ENCODE measurements at regions not wholly inside any gene's neighbourhood (a gene's known extent, or its start where the extent isn't known, plus 50 kb on each side); places are given as distances from the start of the nearest gene placed in this dataset.
A peak's percentile ranks its signal among the peaks of the same experiment; 100 is the strongest.

- no peak for DNase-seq (ENCODE audit: low read depth)
Observed at GRCh38 chrX:46301903-46302302, 243.3 kb downstream of the ZNF674 start.

- DNase-seq (ENCODE audit: low read depth) = peak; percentile 78
Observed at GRCh38 chrX:46298821-46299220, 246.4 kb downstream of the ZNF674 start.

GRCh38 chrX:46295963-46296362 is 249.3 kb downstream of the ZNF674 start:
- DNase-seq (ENCODE audit: low read depth) = no peak

GRCh38 chrX:46294234-46294633 is 251.0 kb downstream of the ZNF674 start:
- DNase-seq (ENCODE audit: low read depth) = peak; percentile 87

- peak; percentile 74 for DNase-seq (ENCODE audit: low read depth)
Observed at GRCh38 chrX:46279925-46280313, 265.3 kb downstream of the ZNF674 start.

GRCh38 chrX:46279214-46279924 is 265.9 kb downstream of the ZNF674 start:
- peak; percentile 54 for DNase-seq (ENCODE audit: low read depth)

- DNase-seq (ENCODE audit: low read depth) = no peak
Observed at GRCh38 chrX:46278572-46278971, 266.6 kb downstream of the ZNF674 start.

GRCh38 chrX:46268412-46268811 is 276.8 kb downstream of the ZNF674 start:
- DNase-seq (ENCODE audit: low read depth) = peak; percentile 88

GRCh38 chrX:46263494-46263893 is 281.7 kb downstream of the ZNF674 start:
- DNase-seq (ENCODE audit: low read depth) = no peak

- DNase-seq (ENCODE audit: low read depth) = no peak
Observed at GRCh38 chrX:46262304-46262703, 282.9 kb downstream of the ZNF674 start.

GRCh38 chrX:46260499-46260898 is 284.7 kb downstream of the ZNF674 start:
- DNase-seq (ENCODE audit: low read depth) = peak; percentile 87

- DNase-seq (ENCODE audit: low read depth) = no peak
Observed at GRCh38 chrX:46258356-46258755, 286.9 kb downstream of the ZNF674 start.

GRCh38 chrX:46257451-46257879 is 287.8 kb downstream of the ZNF674 start:
- DNase-seq (ENCODE audit: low read depth) = peak; percentile 33

- DNase-seq (ENCODE audit: low read depth) = no peak
Observed at GRCh38 chrX:46256875-46257274, 288.3 kb downstream of the ZNF674 start.

GRCh38 chrX:46255046-46255445 is 290.2 kb downstream of the ZNF674 start:
- peak; percentile 48 for DNase-seq (ENCODE audit: low read depth)

- DNase-seq (ENCODE audit: low read depth) = peak; percentile 41
Observed at GRCh38 chrX:46254641-46255040, 290.6 kb downstream of the ZNF674 start.

GRCh38 chrX:46251755-46252154 is 293.5 kb downstream of the ZNF674 start:
- peak; percentile 94 for DNase-seq (ENCODE audit: low read depth)

GRCh38 chrX:46250151-46250550 is 295.1 kb downstream of the ZNF674 start:
- no peak for DNase-seq (ENCODE audit: low read depth)

- no peak for DNase-seq (ENCODE audit: low read depth)
Observed at GRCh38 chrX:46247456-46247855, 297.8 kb downstream of the ZNF674 start.

- no peak for DNase-seq (ENCODE audit: low read depth)
Observed at GRCh38 chrX:46244451-46244850, 300.8 kb downstream of the ZNF674 start.

- peak; percentile 47 for DNase-seq (ENCODE audit: low read depth)
Observed at GRCh38 chrX:46236411-46236810, 308.8 kb downstream of the ZNF674 start.

- DNase-seq (ENCODE audit: low read depth) = no peak
Observed at GRCh38 chrX:46235778-46236177, 309.4 kb downstream of the ZNF674 start.

GRCh38 chrX:46234775-46235174 is 310.4 kb downstream of the ZNF674 start:
- no peak for DNase-seq (ENCODE audit: low read depth)

- DNase-seq (ENCODE audit: low read depth) = no peak
Observed at GRCh38 chrX:46228389-46228788, 316.8 kb downstream of the ZNF674 start.
